RKO (cell line): ENCODE measurements at regions not wholly inside any gene's neighbourhood (a gene's known extent, or its start where the extent isn't known, plus 50 kb on each side); places are given as distances from the start of the nearest gene placed in this dataset.

ENCODE experiments used
- DNase-seq: peaks from one replicate; pipeline ENCODE4 v3.0.0-alpha.2; 2016; ENCODE audit warnings: low spot score

DNA sequence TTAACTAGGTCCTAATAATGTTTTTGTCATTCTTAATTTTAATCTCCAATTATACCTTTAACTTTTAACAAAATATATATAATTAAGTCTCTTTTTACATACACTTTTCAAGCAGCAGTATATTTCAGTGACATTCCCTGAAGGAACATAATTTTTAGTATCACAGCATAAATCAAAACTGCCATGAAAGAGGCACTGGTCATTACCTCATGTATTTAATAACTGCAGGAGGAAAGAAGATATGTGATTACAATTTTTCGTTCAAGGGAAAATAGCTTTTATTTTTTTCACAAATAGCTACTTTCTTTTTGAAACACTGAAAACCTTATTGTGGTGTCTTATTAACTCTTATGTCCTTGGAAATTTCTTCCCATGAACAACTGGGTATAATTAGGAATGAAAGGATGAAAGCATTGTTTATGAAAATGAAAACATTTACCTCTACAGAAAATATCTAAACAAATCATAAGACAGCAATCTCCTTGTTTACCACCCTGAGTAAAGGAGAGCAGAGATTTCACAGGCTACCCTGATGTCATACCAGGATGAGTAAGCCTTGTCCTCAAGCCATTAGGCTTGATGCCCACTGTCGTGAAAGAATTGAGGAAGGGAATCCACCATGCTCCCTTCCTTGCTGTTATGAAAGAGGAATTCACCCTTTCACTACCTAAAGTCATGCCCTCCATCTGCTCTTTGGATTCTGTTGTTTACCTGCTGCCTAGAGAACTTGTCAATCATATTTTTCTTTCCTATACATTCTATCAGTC is 877.2 kb upstream of the PCDH20 start:
- DNase-seq, result peak; percentile 11

DNA sequence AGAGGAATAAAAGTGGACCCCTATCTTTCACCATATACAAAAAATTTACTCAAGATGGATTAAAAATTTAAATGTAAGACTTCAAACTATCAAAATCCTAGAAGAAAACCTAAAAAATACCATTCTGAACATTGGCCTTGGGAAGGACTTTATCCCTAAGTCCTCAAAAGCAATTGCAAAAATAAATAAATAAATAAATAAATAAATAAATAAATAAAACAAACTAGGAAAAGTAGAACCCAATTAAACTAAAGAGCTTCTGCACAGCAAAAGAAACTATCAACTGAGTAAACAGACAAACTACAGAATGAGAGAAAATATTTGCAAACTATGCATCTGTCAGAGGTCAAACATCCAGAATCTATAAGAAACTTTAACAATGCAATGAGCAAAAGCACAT is 874.9 kb upstream of the PCDH20 start:
- no peak for DNase-seq

GRCh38 chr13:62287764-62288163 is 872.1 kb upstream of the PCDH20 start:
- no peak for DNase-seq

- no peak for DNase-seq
These were observed 864.9 kb upstream of the PCDH20 start for GRCh38 chr13:62280590-62280989.

- no peak for DNase-seq
These were observed 862.6 kb upstream of the PCDH20 start for GRCh38 chr13:62278271-62278670.

- DNase-seq, result no peak
These were observed 836.1 kb upstream of the PCDH20 start for GRCh38 chr13:62251734-62252133.

- no peak for DNase-seq
These were observed 835.0 kb upstream of the PCDH20 start for GRCh38 chr13:62250501-62251201.

DNA sequence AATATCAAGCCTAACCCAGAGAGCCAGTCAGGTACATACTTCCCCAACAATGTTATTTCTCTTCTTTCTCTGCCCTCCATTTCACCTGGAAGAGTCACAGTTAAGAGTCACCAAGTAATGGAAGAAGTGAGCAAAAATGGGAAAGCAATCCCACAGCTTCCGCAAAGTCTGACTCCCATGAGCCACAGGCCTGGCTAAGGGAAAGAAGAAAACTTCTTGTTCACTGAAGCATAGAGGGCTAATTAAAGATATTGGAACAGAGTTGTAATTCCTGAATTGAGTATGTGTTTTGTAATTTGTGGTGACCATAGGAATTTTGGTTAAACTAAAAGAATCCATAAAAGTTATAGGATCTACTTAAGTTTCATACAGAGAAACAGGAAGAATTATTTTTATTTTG is 830.9 kb upstream of the PCDH20 start:
- no peak for DNase-seq

DNA sequence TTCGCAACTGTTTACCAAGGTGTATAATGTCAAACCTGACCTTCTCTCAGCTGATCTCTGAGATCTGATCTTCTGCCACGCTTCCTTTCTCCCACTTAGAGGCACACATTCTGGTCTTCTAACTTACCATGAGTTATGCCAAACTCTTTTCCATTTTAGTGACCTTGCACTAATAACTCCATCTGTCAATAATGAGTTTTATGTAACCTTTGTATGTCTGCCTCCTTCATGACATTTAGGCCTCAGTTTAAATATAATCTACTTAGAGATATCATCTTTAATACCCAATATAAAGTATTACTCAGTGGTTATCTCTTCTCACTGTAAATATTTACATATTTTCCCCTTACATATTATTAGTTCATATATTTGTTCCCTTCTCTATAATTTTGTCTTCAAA is 827.5 kb upstream of the PCDH20 start:
- DNase-seq, result no peak

DNA sequence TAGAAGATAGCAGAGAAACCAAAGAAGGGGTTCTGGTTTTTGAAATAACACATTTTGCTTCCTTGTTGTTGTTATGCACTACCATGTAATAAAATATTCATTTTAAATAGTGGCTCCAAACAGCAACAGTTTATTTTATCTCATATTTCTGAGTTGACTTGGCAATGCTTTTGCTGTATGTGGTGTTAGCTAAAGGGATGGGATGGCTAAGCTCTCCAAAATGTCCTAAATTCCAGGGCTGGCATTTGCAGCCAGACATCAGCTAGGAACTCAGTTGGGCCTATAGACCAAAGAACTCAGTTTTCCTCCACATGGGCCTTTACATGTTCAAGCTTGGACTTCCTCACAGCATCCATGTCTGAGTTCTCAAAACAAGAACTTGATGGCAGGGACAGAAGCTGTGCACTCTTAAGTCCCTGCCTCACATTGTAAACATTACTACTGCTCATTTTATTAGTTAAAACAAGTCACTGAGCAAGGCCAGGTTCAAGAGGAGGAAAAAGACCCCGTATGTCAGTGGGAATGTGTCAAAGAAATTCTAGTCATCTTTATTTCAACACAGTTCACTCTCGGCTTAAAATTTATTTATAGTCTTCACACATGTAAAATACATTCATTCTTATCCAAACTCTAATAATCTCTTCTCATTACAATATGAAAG is 819.3 kb upstream of the PCDH20 start:
- no peak for DNase-seq

GRCh38 chr13:62210951-62211350 is 795.3 kb upstream of the PCDH20 start:
- no peak for DNase-seq

DNA sequence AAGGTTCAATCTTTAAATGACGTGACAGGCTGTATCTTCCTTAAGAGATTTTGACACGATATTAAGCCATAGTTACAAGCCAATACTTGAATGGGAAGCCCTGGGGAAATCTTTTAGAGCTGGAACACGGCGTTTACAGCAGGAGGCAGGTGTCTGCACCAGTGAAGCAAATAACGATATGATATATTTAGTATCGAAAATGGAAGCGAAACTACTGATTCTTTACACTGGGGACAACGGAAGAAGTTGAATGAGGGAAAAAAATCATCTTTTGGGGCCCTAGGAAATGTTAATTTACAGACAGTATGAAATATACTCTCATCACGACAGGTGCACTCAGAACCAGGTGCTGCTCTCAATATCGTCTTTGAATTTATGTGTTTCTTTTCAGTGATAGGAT is 793.9 kb upstream of the PCDH20 start:
- no peak for DNase-seq

- no peak for DNase-seq
These were observed 791.7 kb upstream of the PCDH20 start for GRCh38 chr13:62207388-62207787.

DNA sequence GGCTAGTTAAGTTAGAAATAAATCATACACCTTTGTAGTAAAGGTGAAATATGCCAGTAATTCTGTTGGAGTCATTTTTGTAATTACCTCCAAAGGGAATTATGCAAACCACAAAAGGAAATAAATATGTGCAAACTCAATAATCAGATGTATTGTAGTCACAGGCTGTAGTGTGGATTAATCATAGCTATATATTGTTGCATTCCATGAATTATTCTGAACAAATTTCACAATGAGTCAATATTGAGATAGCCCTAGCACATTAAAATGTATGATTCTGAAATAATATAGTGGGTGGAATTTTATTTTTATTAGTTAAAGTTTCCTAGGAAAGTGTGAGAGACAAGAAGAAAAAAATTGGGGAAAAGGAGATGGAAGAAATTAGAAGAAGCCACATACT is 790.5 kb upstream of the PCDH20 start:
- no peak for DNase-seq

DNA sequence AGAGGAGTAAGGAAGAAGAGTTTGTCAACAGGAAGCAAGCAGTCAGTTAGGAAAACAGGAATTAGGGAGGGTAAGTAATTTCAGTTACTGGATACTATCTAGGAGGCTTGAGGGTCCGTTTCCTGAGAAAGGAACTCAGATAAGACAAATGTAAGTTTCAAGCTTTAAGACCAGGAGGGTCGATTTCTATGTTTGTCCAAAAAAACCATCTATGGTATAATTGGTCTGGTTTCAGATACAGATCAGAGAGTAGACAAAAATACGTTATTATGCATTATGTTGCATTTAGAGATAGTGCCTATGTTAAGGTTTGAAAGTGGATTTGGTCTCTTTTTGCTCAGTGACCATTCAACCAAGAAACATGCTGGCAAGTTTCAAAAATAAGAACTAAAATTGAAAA is 789.6 kb upstream of the PCDH20 start:
- no peak for DNase-seq

DNA sequence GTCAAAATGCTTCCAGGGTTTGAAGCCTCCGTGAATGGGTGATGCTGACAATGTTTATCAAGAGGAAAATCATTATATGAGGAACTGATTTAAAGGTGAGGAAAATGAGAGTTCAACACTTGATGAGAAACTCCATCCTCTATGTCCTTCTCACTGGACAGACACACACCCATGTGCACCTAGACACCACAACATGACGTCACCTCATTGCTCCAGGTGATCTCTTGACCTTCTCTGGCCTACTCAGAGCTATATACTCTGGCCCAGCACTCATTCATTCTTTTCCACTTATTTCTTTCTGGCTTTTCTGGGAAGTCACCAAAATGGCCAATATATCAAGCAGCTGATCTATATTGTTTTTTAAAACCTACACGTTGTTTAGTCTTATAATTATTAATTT is 778.7 kb upstream of the PCDH20 start:
- no peak for DNase-seq

DNA sequence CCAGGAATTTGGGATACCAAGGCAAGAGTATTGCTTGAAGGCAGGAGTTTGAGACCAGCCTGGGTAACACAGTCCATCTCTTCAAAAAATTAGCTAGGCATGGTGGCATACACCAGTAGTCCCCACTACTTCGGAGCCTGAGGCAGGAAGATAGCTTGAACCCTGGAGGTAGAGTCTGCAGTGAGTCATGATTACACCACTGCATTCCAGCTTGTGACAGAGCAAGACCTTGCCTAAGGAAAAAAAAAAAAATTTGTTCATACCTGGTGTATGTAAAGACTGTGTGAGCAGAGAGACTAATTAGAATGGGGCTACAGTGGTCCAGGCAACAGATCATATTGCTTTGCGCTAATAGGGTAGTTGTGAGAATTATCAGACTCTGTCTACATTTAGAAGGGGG is 778.3 kb upstream of the PCDH20 start:
- DNase-seq, result no peak

DNA sequence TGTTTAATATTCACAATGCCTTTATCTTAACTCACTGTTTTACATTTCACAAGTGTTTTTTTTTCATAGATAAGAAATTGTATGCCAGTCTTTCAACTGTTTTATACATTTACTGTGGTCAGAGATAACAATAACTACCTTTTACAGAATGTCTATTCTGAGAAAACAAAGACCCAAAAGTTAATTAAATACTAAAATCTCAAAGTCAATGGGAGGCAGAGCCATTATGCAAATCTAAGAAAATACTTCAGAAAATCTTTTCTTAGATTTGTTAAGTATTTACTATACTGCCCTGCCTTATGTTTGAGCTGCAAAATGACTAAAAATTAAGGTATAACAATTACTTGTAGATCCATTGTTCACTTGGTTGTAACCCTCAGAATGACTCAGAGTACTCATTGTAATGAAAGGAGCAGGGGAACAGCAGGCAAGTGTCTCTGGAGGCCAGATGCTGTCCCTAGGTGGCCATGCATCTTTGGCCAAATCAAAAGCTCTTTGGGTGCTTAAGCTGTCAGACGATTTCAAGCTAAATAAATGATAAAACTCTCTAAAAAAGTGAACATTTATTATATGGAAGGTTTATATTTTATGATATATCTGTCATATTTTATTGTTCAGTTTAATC is 770.1 kb upstream of the PCDH20 start:
- no peak for DNase-seq

DNA sequence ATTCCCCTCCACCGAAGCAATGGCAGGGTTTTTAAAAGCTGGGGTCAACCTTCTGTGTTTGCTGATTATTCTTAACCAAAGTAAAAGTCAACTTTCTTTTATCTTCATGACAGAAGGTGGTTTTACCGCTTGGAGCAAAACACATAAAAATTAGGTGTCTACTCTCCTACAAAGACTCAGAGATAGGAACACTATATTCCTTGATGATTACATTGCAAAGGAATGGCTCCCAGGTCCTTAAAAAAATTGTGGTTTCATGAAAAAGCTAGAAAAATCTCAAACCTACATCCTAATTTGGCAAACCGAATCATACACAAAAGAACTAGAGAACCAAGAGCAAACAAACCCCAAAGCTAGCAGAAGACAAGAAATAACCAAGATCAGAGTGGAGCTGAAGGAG is 760.4 kb upstream of the PCDH20 start:
- no peak for DNase-seq

DNA sequence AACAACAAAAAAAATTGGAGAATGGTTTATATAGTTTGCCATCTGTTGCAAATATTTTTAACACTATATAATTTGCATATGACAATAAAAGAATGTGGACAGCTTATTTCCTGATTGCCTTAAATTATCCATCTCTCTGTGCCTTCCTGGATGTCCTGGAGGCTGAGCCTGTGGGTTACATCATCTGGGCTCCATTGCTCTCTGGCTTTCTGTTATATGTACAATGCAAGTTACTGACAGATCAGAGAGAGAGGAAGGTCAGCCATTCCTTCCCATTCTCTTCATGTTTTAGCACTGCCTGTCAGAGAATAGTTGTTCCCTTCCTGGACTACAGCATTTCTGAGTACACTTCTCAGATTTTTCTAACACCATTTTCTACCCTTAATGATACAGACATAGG is 758.3 kb upstream of the PCDH20 start:
- no peak for DNase-seq

DNA sequence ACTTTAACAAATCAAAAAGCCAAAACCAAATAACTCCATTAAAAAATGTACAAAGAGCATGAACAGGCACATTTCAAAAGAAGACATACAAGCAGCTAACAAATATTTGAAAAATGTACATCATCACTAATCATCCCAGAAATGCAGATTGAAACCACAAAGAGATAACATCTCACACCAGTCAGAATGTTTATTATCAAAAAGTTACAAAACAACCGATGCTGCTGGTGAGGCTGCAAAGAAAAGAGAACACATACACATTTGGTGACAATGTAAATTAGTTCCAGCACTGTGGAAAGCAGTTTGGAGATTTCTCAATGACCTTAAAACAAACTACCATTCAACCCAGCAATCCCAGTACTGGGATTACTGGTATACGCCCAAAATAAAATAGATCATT is 756.0 kb upstream of the PCDH20 start:
- no peak for DNase-seq

DNA sequence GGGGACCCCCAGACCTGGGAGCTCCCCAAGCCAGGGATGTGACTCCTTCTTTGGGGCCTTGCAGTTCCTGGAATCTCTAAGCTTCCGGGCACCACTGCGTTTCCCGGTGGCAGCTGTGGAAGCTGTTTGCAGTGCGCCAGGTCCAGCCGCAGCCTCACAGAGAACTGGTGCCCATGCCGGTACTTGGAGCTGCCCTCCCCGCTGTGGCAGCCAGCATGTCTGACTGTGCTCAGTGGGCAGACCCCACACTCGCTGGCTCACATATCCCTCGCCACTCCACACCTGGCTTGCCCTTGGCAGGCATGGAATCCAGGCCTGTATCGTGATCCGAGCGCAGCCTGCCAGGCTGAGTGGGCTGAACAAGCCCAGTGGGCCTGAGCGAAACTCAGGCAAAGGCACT is 753.2 kb upstream of the PCDH20 start:
- DNase-seq, result no peak

- DNase-seq, result no peak
These were observed 752.1 kb upstream of the PCDH20 start for GRCh38 chr13:62167650-62168172.
